GM13977 (cell line): ENCODE measurements at regions not wholly inside any gene's neighbourhood (a gene's known extent, or its start where the extent isn't known, plus 50 kb on each side); places are given as distances from the start of the nearest gene placed in this dataset.

Experiments used
- DNase-seq: peaks from one replicate; pipeline ENCODE4 v3.0.0; 2012; ENCODE audit warnings: low spot score
- CTCF ChIP-seq: IDR thresholded peaks from 2 replicates; pipeline ENCODE4 v1.5.1; 2012; ENCODE audit warnings: mild to moderate bottlenecking, control low read depth; ENCODE audit not compliant: insufficient read depth; ENCODE audit errors: extremely low read depth, missing control alignments
- in situ Hi-C: fragments of 300-500 bp; cut with MboI; formaldehyde crosslinking; loops from one replicate; pipeline ENCODE4 v1.12.0; 2022; ENCODE audit warnings: low sequenced_read_pairs, low pct_unique_long_range_greater_than_20kb, mixed read lengths, inconsistent platforms; ENCODE audit not compliant: unreplicated experiment

GRCh38 chr7:13713092-13713491, 276.4 kb downstream of the ETV1 start:
- in situ Hi-C loops = no loop called here
- DNase-seq = no peak
- TF ChIP-seq CTCF = no peak

DNA sequence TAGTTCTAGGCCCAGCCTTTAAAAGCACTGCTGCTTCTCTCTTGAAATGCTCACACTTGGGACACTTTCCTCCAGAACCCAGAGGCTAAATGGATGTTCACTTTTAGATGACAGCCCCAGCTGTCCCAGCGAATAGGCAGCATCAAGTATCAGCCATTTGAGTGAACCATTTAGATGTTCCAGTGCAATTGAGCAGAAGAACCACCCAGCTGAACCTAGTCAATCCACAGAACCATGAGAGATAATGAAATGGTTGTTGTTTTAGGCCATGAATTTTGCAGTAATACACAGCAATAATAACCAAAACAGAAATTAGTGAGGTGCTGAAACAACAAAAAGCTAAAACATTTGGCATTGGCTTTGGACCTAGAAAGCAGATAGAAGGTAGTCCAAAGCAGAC, 273.9 kb downstream of the ETV1 start:
- DNase-seq = no peak
- in situ Hi-C loops = no loop called here
- TF ChIP-seq CTCF = no peak

DNA sequence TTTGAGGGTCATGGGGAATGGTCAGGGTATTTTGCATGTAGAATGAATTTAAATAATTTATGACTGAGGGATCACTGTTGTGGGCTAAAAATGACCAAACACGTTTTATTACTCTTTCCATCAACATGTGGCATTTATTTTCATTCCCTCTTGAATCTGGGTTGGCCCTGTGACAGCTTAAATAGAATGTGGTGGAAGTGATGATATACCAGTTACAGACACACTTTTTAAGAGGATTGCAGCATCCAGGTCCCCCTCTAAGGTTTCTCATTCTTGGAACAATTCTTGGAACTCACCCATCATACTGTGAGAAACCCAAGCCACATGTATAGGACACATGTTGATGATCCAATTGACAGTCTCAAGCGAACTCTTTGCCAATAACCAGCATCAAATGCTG, 272.4 kb downstream of the ETV1 start:
- no peak for TF ChIP-seq CTCF
- in situ Hi-C loops = no loop called here
- no peak for DNase-seq

DNA sequence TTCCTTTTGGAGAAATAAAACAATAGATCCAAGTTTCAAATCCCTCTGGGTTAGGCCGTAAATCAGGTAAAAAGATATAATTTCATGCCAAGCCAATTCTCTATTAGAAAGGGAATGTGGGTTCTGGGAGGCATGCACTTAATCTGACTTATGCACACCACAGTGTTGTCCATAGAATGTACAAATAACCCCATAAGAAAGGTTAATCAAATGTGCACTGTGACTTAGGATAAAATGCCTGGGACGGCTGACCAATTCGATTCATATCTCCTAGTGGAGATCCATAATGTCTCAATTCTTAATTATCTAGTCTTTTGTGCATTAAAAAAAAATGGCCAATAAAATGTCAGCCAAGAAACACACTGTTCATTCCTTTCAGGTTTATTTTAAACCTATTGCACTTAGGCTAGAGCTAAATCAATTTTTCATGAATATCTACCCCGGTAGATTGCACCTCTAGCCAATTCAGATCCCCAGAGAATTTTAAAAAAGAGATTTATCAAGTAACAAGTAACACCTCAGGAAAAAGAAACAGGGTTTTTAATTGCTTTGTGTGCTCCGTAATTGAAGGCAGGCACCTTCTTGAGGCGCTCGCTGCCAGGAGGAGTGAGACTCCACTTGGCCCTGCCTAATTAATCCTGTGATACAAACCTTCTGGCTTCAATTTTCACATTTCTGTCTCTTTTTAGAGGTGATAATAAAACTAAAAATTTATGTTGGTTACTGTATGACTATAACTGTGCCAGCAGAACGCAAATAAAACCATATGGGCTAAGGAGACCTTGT, 265.1 kb downstream of the ETV1 start:
- DNase-seq = no peak
- TF ChIP-seq CTCF = no peak
- in situ Hi-C loops = no loop called here

GRCh38 chr7:13724977-13725566, 264.4 kb downstream of the ETV1 start:
- TF ChIP-seq CTCF = no peak
- in situ Hi-C loops = no loop called here
- DNase-seq = no peak

DNA sequence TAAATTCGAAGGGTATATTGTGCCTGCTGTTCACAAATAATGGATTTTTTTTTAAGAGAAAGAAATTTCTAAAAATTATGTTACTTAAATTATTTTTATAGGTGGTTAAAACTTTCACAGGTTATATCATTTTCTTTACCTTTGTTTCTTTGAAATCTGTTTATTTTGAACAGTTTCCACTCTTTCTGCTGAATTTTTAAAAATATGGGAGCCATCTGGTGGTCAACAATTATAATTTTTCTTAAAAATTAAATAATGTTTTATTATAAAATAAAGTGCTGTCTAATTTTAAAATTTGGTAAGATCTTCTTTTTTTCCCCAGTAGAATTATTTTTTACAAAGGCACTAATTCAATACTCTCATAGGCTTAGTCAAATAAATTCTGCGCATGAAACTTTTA, 263.9 kb downstream of the ETV1 start:
- DNase-seq = no peak
- in situ Hi-C loops = no loop called here
- TF ChIP-seq CTCF = no peak
